A549 (cell line): ENCODE measurements at regions not wholly inside any gene's neighbourhood (a gene's known extent, or its start where the extent isn't known, plus 50 kb on each side); places are given as distances from the start of the nearest gene placed in this dataset.
"Not testable (repeated sequence)": the region's sequence is repeated elsewhere in the genome, so short reads cannot be mapped to it uniquely, and the experiment has no call there.

Experiments
- ATAC-seq, 2 experiments: fragments of 200-7000 bp in 1 of 2; fragments of >200 bp in 1 of 2; cut with Nextera tagmentation in 1 of 2; cut with Tn5 transposase in 1 of 2; 3 replicates each; pipeline versions ENCODE4 v1.8.0 to v1.9.1; 2018 to 2020; ENCODE audit warnings: mild to moderate bottlenecking in 1 of 2, moderate library complexity in 1 of 2
- CTCF ChIA-PET: fragments of 300-600 bp; sonication (Branson Sonifier 250); formaldehyde crosslinking; extraction: SDS; loops from one replicate; lab custom pipeline; 2021; ENCODE audit warnings: antibody characterized with exemption, inconsistent platforms; lab: Yijun Ruan, JAX
- POLR2A ChIA-PET: fragments of 350-600 bp; formaldehyde crosslinking; extraction: SDS; loops from one replicate; lab custom pipeline; 2021; ENCODE audit warnings: antibody characterized with exemption, inconsistent platforms; lab: Yijun Ruan, JAX
- DNase-seq, 2 experiments: peaks; one replicate each; pipeline versions ENCODE4 v3.0.0 to v3.0.0-alpha.2; 2011 to 2016; ENCODE audit warnings: low read depth in 1 of 2, low spot score in 1 of 2
- FAIRE-seq: peaks from 2 replicates; lab custom pipeline; 2011; peaks lifted over from hg19 to GRCh38; lab: Jason Lieb, UNC
- H3K27ac ChIP-seq, 2 experiments: fragments of >200 bp; sonication (Bioruptor Twin); formaldehyde crosslinking; 3 replicates each; pipeline ENCODE4 v1.5.1; 2016 to 2017
- H3K4me1 ChIP-seq: fragments of >200 bp; sonication (Bioruptor Twin); formaldehyde crosslinking; 3 replicates; pipeline ENCODE4 v1.6.1; 2016
- H3K4me2 ChIP-seq: fragments of >200 bp; sonication (Bioruptor Twin); formaldehyde crosslinking; 3 replicates; pipeline ENCODE4 v1.6.1; 2016
- H3K4me3 ChIP-seq: fragments of >200 bp; sonication (Bioruptor Twin); formaldehyde crosslinking; 3 replicates; pipeline ENCODE4 v1.5.1; 2016
- H3K9me3 ChIP-seq: fragments of >200 bp; sonication (Bioruptor Twin); formaldehyde crosslinking; 3 replicates; pipeline ENCODE4 v1.6.1; 2016
- ATOH8 ChIP-seq: fragments of 250-450 bp; sonication (Bioruptor Pico); IDR thresholded peaks from 2 replicates; pipeline ENCODE4 v1.5.0; 2020; ENCODE audit warnings: low read depth, mild to moderate bottlenecking, moderate library complexity
- BHLHE40 ChIP-seq: IDR thresholded peaks from 2 replicates; pipeline ENCODE4 v1.6.1; 2012; ENCODE audit warnings: low read depth, low read length, inconsistent platforms
- CBX2 ChIP-seq: fragments of 200-600 bp; sonication (generic); IDR thresholded peaks from 2 replicates; pipeline ENCODE4 v1.6.1; 2016; ENCODE audit warnings: low read depth, mild to moderate bottlenecking, borderline replicate concordance
- CEBPB ChIP-seq, 2 experiments: fragments of >200 bp in 1 of 2; sonication (Bioruptor Twin) in 1 of 2; formaldehyde crosslinking in 1 of 2; IDR thresholded peaks; 2 replicates each; pipeline ENCODE4 v1.6.1; 2012 to 2016
- CHD2 ChIP-seq: fragments of 150-350 bp; IDR thresholded peaks from 2 replicates; pipeline ENCODE4 v1.6.1; 2014; ENCODE audit warnings: low read length; ENCODE audit not compliant: partially characterized antibody
- CHD4 ChIP-seq: fragments of 200-600 bp; sonication (generic); IDR thresholded peaks from 2 replicates; pipeline ENCODE4 v1.6.1; 2016; ENCODE audit warnings: antibody characterized with exemption, mild to moderate bottlenecking, borderline replicate concordance
- EHF ChIP-seq: fragments of 250-450 bp; sonication (Bioruptor Pico); IDR thresholded peaks from 2 replicates; pipeline ENCODE4 v1.5.0; 2020; ENCODE audit warnings: mild to moderate bottlenecking
- FOSL2 ChIP-seq, 2 experiments: fragments of 450-650 bp in 1 of 2; fragments of >200 bp in 1 of 2; sonication (Bioruptor Twin) in 1 of 2; formaldehyde crosslinking; IDR thresholded peaks; 2 replicates each; pipeline versions ENCODE4 v1.5.0 to v1.6.1; 2016 to 2020; ENCODE audit warnings: mild to moderate bottlenecking in 1 of 2, moderate library complexity in 1 of 2
- FOXS1 ChIP-seq: fragments of 250-450 bp; sonication (Bioruptor Pico); IDR thresholded peaks from 2 replicates; pipeline ENCODE4 v1.5.0; 2020; ENCODE audit warnings: mild to moderate bottlenecking, moderate library complexity
- GATA3 ChIP-seq: IDR thresholded peaks from 2 replicates; pipeline ENCODE4 v1.6.1; 2012; ENCODE audit warnings: borderline replicate concordance
- HMGXB4 ChIP-seq: fragments of 250-450 bp; sonication (Bioruptor Pico); IDR thresholded peaks from 2 replicates; pipeline ENCODE4 v1.5.0; 2021; ENCODE audit warnings: mild to moderate bottlenecking, moderate library complexity, borderline replicate concordance
- HOXB5 ChIP-seq: fragments of 250-450 bp; sonication (Bioruptor Pico); IDR thresholded peaks from 2 replicates; pipeline ENCODE4 v1.5.0; 2020; ENCODE audit warnings: mild to moderate bottlenecking, moderate library complexity
- KDM5A ChIP-seq: fragments of 200-600 bp; sonication (generic); IDR thresholded peaks from 2 replicates; pipeline ENCODE4 v1.6.1; 2016; ENCODE audit warnings: antibody characterized with exemption, mild to moderate bottlenecking
- MAFK ChIP-seq: fragments of 450-650 bp; IDR thresholded peaks from 2 replicates; pipeline ENCODE4 v1.6.1; 2014; ENCODE audit not compliant: partially characterized antibody
- MAZ ChIP-seq: fragments of 150-350 bp; IDR thresholded peaks from 2 replicates; pipeline ENCODE4 v1.6.1; 2014; ENCODE audit warnings: antibody characterized with exemption, low read depth, low read length, borderline replicate concordance
- MYC ChIP-seq: IDR thresholded peaks from 2 replicates; pipeline ENCODE4 v1.6.1; 2012; ENCODE audit warnings: mild to moderate bottlenecking, inconsistent platforms, low read length, improper control_type of control experiment, borderline replicate concordance
- NFE2L2 ChIP-seq: fragments of 150-350 bp; conservative IDR thresholded peaks from 2 replicates; pipeline ENCODE4 v1.6.1; 2014; ENCODE audit warnings: low read length
- NR3C1 ChIP-seq: fragments of >200 bp; sonication (Bioruptor Twin); formaldehyde crosslinking; IDR thresholded peaks from 3 replicates; pipeline ENCODE4 v1.6.1; 2017
- PBX3 ChIP-seq: IDR thresholded peaks from 2 replicates; pipeline ENCODE4 v1.6.1; 2012
- POLR2AphosphoS2 ChIP-seq: conservative IDR thresholded peaks from 2 replicates; pipeline ENCODE4 v1.6.1; 2012; ENCODE audit warnings: low read length, improper control_type of control experiment, inconsistent platforms
- RARB ChIP-seq: fragments of 250-450 bp; sonication (Bioruptor Pico); IDR thresholded peaks from 2 replicates; pipeline ENCODE4 v1.8.0; 2021; ENCODE audit warnings: mild to moderate bottlenecking, moderate library complexity
- SMC3 ChIP-seq: fragments of >200 bp; sonication (Bioruptor Twin); formaldehyde crosslinking; IDR thresholded peaks from 3 replicates; pipeline ENCODE4 v1.6.1; 2018; ENCODE audit warnings: inconsistent platforms
- SREBF2 ChIP-seq: fragments of 450-650 bp; IDR thresholded peaks from 2 replicates; pipeline ENCODE4 v1.6.1; 2014; ENCODE audit warnings: mild to moderate bottlenecking, moderate library complexity
- TP53 ChIP-seq: fragments of 250-450 bp; sonication (Bioruptor Pico); IDR thresholded peaks from 2 replicates; pipeline ENCODE4 v1.5.0; 2021; ENCODE audit warnings: mild to moderate bottlenecking, moderate library complexity
- USF2 ChIP-seq: fragments of 450-650 bp; IDR thresholded peaks from 2 replicates; pipeline ENCODE4 v1.6.1; 2014; ENCODE audit warnings: antibody characterized with exemption
- ZC3H11A ChIP-seq: fragments of 450-650 bp; IDR thresholded peaks from 2 replicates; pipeline ENCODE4 v1.6.1; 2014; ENCODE audit warnings: antibody characterized with exemption, mild to moderate bottlenecking
- ZNF302 ChIP-seq: fragments of 250-450 bp; sonication (Bioruptor Pico); IDR thresholded peaks from 2 replicates; pipeline ENCODE4 v1.9.0; 2021; ENCODE audit warnings: inconsistent platforms, mild to moderate bottlenecking, moderate library complexity
- ZSCAN20 ChIP-seq: fragments of 250-450 bp; sonication (Bioruptor Pico); IDR thresholded peaks from 2 replicates; pipeline ENCODE4 v1.8.0; 2022; ENCODE audit warnings: mild to moderate bottlenecking, moderate library complexity
- WGBS: methylation state at CpG from one replicate; pipeline ENCODE4 v1.1.6; 2017; ENCODE audit errors: missing lambda C conversion rate; 5-methylcytosine and 5-hydroxymethylcytosine counted together

GRCh38 chr6:1445650-1446330, 56.4 kb downstream of the FOXF2 start:
- Histone ChIP-seq H3K4me3 (no peak overlapping the region), H3K4me2 (no peak overlapping the region), H3K4me1 (no peaks in the 10 kb centered on the region), H3K27ac (no peak overlapping the region), H3K9me3 (peaks cover 3% of the 10 kb centered on the region; the same call in 1 of the 3 replicates)
- 69% methylated on average over 21 of the region's 21 CpGs for WGBS
- ChIA-PET CTCF (interaction anchor here (1.5 kb wide), 1 partner anchor 9 kb away, joined by 3 read pairs; no protein-coding TSS in a partner anchor), POLR2A (no interaction called here)
- no peak for DNase-seq
- no peak; a peak in 1 of 6 replicates for ATAC-seq
- TF ChIP-seq TP53 (CRISPR knock-in tag) = no peak
- no peak for FAIRE-seq

GRCh38 chr6:1449896-1450295, 60.5 kb downstream of the FOXF2 start:
- FAIRE-seq (no peak), DNase-seq (no peak), ATAC-seq (no peak)
- TF ChIP-seq ZNF302 (CRISPR knock-in tag) = no peak
- no peak for TF ChIP-seq FOXS1 (CRISPR knock-in tag)
- no peak for TF ChIP-seq CEBPB (IDR thresholded peaks at IDR 0.05)
- TF ChIP-seq PBX3 = no peak
- no peak for TF ChIP-seq CHD4
- no peak for TF ChIP-seq EHF (CRISPR knock-in tag)
- no peak for TF ChIP-seq ATOH8 (CRISPR knock-in tag)
- TF ChIP-seq MAFK = no peak
- no peak for TF ChIP-seq TP53 (CRISPR knock-in tag)
- TF ChIP-seq HMGXB4 (CRISPR knock-in tag) = no peak
- no peak for TF ChIP-seq MYC
- TF ChIP-seq ZC3H11A = no peak
- TF ChIP-seq SMC3 = no peak
- TF ChIP-seq USF2 = no peak
- TF ChIP-seq RARB (CRISPR knock-in tag) = no peak
- no peak for TF ChIP-seq POLR2AphosphoS2
- TF ChIP-seq ZSCAN20 = no peak
- no peak for TF ChIP-seq NR3C1
- no peak overlapping the region for H3K27ac ChIP-seq
- peaks cover 10% of the 10 kb centered on the region for H3K9me3 ChIP-seq
- ChIA-PET CTCF (interaction anchor here (1.1 to 4.1 kb wide), 2 partner anchors 14 to 69 kb away, joined by 3 to 23 read pairs; no protein-coding TSS in a partner anchor), POLR2A (no interaction called here)
- H3K4me1 ChIP-seq = no peaks in the 10 kb centered on the region
- H3K4me2 ChIP-seq = no peak overlapping the region
- WGBS = 40% methylated on average over 4 of the region's 4 CpGs
- no peak overlapping the region for H3K4me3 ChIP-seq

- ChIA-PET POLR2A (no interaction called here), CTCF (no interaction called here)
- DNase-seq (no peak), FAIRE-seq (no peak), ATAC-seq (no peak)
- Histone ChIP-seq H3K4me2 (no peak overlapping the region), H3K27ac (no peak overlapping the region), H3K4me3 (no peak overlapping the region), H3K9me3 (peaks cover 10% of the 10 kb centered on the region), H3K4me1 (no peaks in the 10 kb centered on the region)
- WGBS = 82% methylated on average over 8 of the region's 8 CpGs
- TF ChIP-seq ZNF302 (CRISPR knock-in tag) = no peak
- no peak for TF ChIP-seq MAZ
- TF ChIP-seq KDM5A = no peak
- TF ChIP-seq CHD2 = no peak
- TF ChIP-seq FOSL2 (IDR thresholded peaks at IDR 0.05) = no peak
- TF ChIP-seq FOSL2 (CRISPR knock-in tag; IDR thresholded peaks at IDR 0.05) = no peak
- TF ChIP-seq NFE2L2 = no peak
- no peak for TF ChIP-seq BHLHE40
- TF ChIP-seq GATA3 = no peak
- no peak for TF ChIP-seq CBX2
- TF ChIP-seq SREBF2 = no peak
- no peak for TF ChIP-seq HOXB5
These were observed 63.6 kb downstream of the FOXF2 start for GRCh38 chr6:1453024-1453423.

GRCh38 chr6:1456816-1457215, 67.4 kb downstream of the FOXF2 start:
- FAIRE-seq, H3K4me2 ChIP-seq, H3K4me1 ChIP-seq, DNase-seq, POLR2A ChIA-PET, CTCF ChIA-PET, H3K9me3 ChIP-seq, H3K4me3 ChIP-seq, ATAC-seq, H3K27ac ChIP-seq: not testable (repeated sequence)
- WGBS = 87% methylated on average over 3 of the region's 22 CpGs
